Activated B cell treated with CpG ODN at 0.5 μM for 24 hours (primary cell): ENCODE measurements at regions not wholly inside any gene's neighbourhood (a gene's known extent, or its start where the extent isn't known, plus 50 kb on each side); places are given as distances from the start of the nearest gene placed in this dataset.

Source experiments
- ATAC-seq: fragments of 200-7000 bp; cut with Tn5 transposase; one replicate; pipeline ENCODE4 v1.10.0; 2021; ENCODE audit warnings: low read depth, mild to moderate bottlenecking, moderate library complexity
- CTCF ChIA-PET: fragments of 350-600 bp; sonication (Branson Sonifier 250); formaldehyde crosslinking; loops from one replicate; lab custom pipeline; 2021; ENCODE audit warnings: antibody characterized with exemption; lab: Charles Lee
- POLR2A ChIA-PET: fragments of 350-600 bp; sonication (Branson Sonifier 250); formaldehyde crosslinking; loops from one replicate; lab custom pipeline; 2021; ENCODE audit warnings: antibody characterized with exemption; lab: Charles Lee
- DNase-seq: peaks from one replicate; pipeline ENCODE4 v3.0.0; 2022
- H3K27ac Mint-ChIP-seq: one replicate; pipeline ENCODE4 v1.8.0; 2020; ENCODE audit warnings: mixed read lengths
- H3K27me3 Mint-ChIP-seq: one replicate; pipeline ENCODE4 v1.8.0; 2021; ENCODE audit warnings: mixed read lengths
- H3K36me3 Mint-ChIP-seq: one replicate; pipeline ENCODE4 v1.8.0; 2021; ENCODE audit warnings: low read depth, mixed read lengths
- H3K4me1 Mint-ChIP-seq: one replicate; pipeline ENCODE4 v1.8.0; 2021; ENCODE audit warnings: mixed read lengths
- H3K4me3 Mint-ChIP-seq: one replicate; pipeline ENCODE4 v1.8.0; 2020; ENCODE audit warnings: mild to moderate bottlenecking, mixed read lengths
- H3K9me3 Mint-ChIP-seq: one replicate; pipeline ENCODE4 v1.8.0; 2020; ENCODE audit warnings: mixed read lengths
- intact Hi-C: fragments of 100-400 bp; cut with micrococcal nuclease; formaldehyde crosslinking; loops from one replicate; pipeline ENCODE4 v1.15.1; 2024
- TF ChIP-seq, protein P1 (sequence below): fragments of 200-600 bp; IDR thresholded peaks from one replicate; pipeline ENCODE4 v1.8.0; 2022; ENCODE audit warnings: antibody characterized with exemption, mild to moderate bottlenecking

GRCh38 chr6:1190366-1190765 is 121.5 kb upstream of the FOXQ1 start:
- POLR2A ChIA-PET = no interaction called here
- no peak overlapping the region for H3K4me3 Mint-ChIP-seq
- peaks cover 4% of the 10 kb centered on the region for H3K9me3 Mint-ChIP-seq
- no peaks in the 10 kb centered on the region for H3K36me3 Mint-ChIP-seq
- CTCF ChIA-PET = no interaction called here
- no peak overlapping the region for H3K27ac Mint-ChIP-seq
- DNase-seq (no peak), ATAC-seq (no peak)
- H3K4me1 Mint-ChIP-seq = no peaks in the 10 kb centered on the region
- TF ChIP-seq, protein P1, sequence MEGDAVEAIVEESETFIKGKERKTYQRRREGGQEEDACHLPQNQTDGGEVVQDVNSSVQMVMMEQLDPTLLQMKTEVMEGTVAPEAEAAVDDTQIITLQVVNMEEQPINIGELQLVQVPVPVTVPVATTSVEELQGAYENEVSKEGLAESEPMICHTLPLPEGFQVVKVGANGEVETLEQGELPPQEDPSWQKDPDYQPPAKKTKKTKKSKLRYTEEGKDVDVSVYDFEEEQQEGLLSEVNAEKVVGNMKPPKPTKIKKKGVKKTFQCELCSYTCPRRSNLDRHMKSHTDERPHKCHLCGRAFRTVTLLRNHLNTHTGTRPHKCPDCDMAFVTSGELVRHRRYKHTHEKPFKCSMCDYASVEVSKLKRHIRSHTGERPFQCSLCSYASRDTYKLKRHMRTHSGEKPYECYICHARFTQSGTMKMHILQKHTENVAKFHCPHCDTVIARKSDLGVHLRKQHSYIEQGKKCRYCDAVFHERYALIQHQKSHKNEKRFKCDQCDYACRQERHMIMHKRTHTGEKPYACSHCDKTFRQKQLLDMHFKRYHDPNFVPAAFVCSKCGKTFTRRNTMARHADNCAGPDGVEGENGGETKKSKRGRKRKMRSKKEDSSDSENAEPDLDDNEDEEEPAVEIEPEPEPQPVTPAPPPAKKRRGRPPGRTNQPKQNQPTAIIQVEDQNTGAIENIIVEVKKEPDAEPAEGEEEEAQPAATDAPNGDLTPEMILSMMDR = no peak
- intact Hi-C loops = no loop called here
- peaks cover 4% of the 10 kb centered on the region for H3K27me3 Mint-ChIP-seq

DNA sequence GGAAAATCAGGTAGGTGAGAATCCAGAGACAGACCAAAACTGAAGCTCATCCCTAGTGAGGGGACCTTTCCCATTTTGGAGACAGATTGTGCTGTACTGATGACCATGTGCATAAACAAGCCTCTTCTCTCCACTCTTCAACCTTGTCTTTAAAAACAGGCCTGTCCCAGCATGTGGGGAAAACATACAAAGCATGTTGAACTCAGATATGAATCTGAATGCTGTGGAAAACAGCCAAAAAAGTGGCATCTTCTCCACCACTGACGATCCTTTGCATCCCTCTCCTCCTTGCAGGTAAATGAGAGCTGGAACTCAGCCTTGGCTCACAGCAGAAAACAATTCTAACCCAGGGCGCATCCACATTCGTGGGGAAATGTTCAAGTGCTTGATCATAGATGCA is 123.7 kb upstream of the FOXQ1 start:
- intact Hi-C loops = no loop called here
- DNase-seq (no peak), ATAC-seq (no peak)
- POLR2A ChIA-PET = no interaction called here
- Mint-ChIP-seq H3K4me1 (no peaks in the 10 kb centered on the region), H3K36me3 (no peaks in the 10 kb centered on the region), H3K27ac (no peak overlapping the region), H3K27me3 (peaks cover under 1% of the 10 kb centered on the region), H3K9me3 (no peaks in the 10 kb centered on the region), H3K4me3 (no peak overlapping the region)
- TF ChIP-seq, protein P1 = no peak
- CTCF ChIA-PET = no interaction called here

DNA sequence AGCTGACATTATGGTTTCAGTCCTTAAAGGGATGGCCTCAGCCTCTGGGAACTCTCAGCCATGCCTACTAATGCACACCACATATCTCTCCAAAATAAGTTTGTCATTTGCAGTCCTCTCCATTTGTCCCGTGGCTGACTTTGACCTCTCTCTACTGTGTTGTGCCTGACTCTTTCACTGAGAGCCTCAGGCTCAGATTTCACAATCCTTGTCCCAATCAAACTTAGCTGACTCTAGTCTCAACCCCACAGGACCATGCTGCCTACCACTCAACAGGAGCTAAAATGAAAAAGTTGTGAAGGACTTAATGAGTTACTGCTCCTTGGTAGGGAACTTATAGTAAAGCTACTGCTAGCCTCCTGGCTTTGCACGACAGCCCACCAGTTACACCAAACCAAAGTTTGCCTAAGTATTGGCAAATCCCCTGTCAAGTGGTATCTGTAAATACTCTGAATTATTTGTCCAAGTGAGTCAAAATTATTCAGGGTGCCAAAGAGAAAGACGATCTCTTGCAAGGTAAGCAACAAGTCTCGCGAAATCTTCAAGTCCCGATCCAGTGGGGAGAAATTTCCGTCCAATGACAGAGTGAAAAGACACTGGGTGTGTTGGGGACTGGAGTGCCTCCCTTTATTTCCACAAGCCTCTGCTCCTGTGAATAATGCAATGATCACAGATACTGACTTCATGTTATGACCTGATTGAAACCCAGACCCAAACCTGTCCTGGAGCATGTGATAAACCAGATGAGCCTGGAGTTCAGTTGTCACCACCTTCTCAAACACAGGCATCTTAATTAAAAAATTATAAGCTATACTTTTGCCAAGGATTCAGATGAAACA is 124.4 kb upstream of the FOXQ1 start:
- H3K36me3 Mint-ChIP-seq = no peaks in the 10 kb centered on the region
- ChIA-PET CTCF (no interaction called here), POLR2A (no interaction called here)
- H3K27ac Mint-ChIP-seq = no peak overlapping the region
- no peaks in the 10 kb centered on the region for H3K4me1 Mint-ChIP-seq
- H3K4me3 Mint-ChIP-seq = no peak overlapping the region
- DNase-seq (no peak), ATAC-seq (no peak)
- TF ChIP-seq, protein P1 = no peak
- intact Hi-C loops = no loop called here
- no peaks in the 10 kb centered on the region for H3K9me3 Mint-ChIP-seq
- peaks cover 5% of the 10 kb centered on the region for H3K27me3 Mint-ChIP-seq

- no peak overlapping the region for H3K27ac Mint-ChIP-seq
- CTCF ChIA-PET = no interaction called here
- no peaks in the 10 kb centered on the region for H3K9me3 Mint-ChIP-seq
- TF ChIP-seq, protein P1 = no peak
- POLR2A ChIA-PET = no interaction called here
- no peaks in the 10 kb centered on the region for H3K36me3 Mint-ChIP-seq
- no peaks in the 10 kb centered on the region for H3K4me1 Mint-ChIP-seq
- no peak overlapping the region for H3K4me3 Mint-ChIP-seq
- DNase-seq (no peak), ATAC-seq (no peak)
- H3K27me3 Mint-ChIP-seq = peaks cover 5% of the 10 kb centered on the region
- intact Hi-C loops = no loop called here
Measured at GRCh38 chr6:1184318-1184717, 127.6 kb upstream of the FOXQ1 start.

- Mint-ChIP-seq H3K27me3 (peaks cover 10% of the 10 kb centered on the region), H3K4me3 (no peak overlapping the region), H3K9me3 (no peaks in the 10 kb centered on the region), H3K27ac (no peak overlapping the region), H3K36me3 (no peaks in the 10 kb centered on the region), H3K4me1 (no peaks in the 10 kb centered on the region)
- intact Hi-C loops = no loop called here
- no peak for DNase-seq
- TF ChIP-seq, protein P1 = no peak
- POLR2A ChIA-PET = no interaction called here
- ATAC-seq = no peak
- CTCF ChIA-PET = no interaction called here
Measured at GRCh38 chr6:1182722-1183521, 129.0 kb upstream of the FOXQ1 start.
